Stimulated activated CD8-positive, alpha-beta memory T cell treated with anti-CD3 and anti-CD28 coated beads, Interleukin-12 subunit alpha, Interleukin-12 subunit beta, amount 100 ng/mL, for 4 hours (primary cell): ENCODE measurements at regions not wholly inside any gene's neighbourhood (a gene's known extent, or its start where the extent isn't known, plus 50 kb on each side); places are given as distances from the start of the nearest gene placed in this dataset.

Experiments
- DNase-seq: peaks from one replicate; pipeline ENCODE4 v3.0.0-alpha.2; 2020; ENCODE audit warnings: low read depth

- no peak for DNase-seq
These were observed 79.2 kb upstream of the BTG1 start for GRCh38 chr12:92224685-92225331.

DNA sequence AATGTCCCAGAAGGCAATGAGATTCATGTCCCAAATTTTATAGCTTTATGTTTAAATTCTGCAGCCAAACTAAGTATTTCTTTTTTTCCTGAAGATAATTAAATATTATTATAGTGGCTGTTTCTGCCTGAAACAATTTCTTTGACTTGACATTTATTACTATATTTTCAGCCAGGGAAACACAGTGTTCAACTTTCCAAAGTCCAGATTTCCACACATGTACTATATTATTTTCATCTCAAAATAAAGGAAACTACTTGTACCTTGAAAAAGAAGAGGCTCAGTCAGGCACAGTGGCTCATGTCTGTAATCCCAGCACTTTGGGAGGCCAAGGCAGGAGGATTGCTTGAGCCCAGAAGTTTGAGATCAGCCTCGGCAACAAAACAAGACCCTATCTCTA lies 77.8 kb upstream of the BTG1 start:
- no peak for DNase-seq

DNA sequence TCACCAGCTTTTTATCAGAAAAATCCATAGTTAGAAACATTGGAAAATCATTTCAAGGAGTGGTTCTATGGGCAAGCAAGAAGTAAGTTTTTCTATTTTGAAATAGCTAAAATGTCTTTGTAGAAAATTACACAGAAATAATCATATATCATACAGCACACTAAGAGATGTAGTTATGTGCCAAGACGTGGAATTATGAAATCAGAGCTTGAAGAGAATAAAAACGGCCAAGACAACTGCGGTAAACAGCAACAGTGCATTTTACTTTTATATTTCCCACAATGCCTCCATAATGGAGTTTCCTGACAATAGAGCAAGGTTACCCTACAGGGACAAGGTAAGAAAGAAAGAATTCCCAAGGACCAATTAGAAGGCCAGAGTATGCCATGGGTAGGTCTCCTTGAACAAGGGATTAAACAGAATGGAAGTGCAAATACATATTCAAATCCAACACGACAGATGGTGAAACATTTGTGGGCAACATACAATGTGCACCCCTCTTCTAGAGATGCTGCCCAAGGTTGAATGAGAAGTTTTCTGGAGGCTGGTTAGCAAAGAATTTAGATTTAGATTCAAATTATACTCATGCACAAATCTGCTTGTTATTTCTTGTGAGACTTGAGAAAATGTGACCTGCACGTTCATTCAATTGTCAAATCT lies 76.1 kb upstream of the BTG1 start:
- no peak for DNase-seq

- no peak for DNase-seq
These were observed 72.9 kb upstream of the BTG1 start for GRCh38 chr12:92218394-92219077.

DNA sequence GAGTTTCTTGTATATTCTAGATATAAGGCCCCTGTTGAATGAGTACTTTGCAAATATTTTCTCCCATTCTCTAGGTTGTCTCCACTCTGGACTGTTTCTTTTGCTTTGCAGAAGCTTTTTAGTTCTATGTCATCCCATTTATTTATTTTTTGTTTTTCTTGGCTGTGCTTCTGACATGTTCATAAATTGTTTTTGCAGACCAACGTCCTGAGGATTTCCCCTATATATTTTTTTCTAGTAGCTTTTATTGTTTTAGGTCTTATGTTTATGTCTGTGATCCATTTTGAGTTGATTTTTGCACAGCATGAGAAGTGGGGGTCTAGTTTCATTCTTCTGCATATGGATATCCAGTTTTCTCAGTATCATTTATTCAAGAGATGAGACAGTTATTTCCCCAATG lies 70.4 kb upstream of the BTG1 start:
- no peak for DNase-seq

DNA sequence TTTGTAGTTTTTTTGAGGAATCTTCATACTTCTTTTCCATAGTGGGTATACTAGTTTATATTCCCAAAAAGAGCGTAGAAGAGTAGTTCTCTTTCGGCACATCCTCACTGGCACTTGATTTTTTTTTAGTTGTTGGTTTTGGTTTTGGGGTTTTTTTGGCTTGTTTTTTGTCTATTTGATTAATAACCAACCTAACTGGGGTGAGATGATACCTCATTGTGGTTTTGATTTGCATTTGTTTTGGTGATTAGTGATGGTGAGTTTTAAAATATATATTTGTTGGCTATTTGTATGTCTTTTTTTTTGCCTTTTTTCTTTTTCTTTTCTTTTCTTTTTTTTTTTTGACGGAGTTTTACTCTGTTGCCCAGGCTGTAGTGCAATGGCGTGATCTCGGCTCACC lies 69.7 kb upstream of the BTG1 start:
- no peak for DNase-seq

DNA sequence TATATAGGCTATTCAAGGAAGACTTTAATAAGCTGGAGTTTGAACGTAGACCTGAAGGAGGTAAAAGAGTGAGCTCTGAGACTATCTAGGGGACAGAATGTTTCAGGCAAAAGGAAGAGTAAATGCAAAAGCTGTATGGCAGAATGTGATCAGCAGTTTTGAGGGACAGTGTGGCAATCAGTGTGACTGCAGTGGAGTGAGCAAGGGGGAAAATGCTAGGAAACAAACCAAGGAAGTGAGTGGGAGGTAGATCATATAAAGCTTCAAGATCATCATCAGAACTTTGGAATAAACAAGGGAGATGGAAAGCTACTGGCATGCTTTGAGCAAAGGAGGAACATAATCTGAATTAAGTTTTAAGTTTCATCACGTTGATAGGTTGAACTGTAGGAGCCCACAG lies 67.5 kb upstream of the BTG1 start:
- DNase-seq: no peak

DNA sequence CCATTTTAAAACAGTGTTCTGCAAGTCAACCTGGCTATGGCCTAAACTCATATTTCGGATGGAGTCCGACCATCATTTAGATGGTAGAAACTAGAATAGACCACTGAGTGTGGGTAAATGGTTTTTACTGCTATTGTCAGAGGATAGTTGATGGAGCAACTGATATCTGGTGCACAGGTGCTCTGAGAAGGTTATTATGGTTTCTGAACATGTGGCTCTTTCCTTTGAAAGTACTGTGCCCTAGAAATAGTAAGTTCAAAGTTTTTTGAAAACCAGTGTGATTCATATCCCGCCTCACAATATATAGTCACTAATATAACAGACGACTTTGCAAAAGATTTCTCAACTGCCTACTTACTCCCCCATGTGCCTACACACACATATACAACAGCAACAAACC lies 64.4 kb upstream of the BTG1 start:
- DNase-seq: no peak

- DNase-seq: no peak
These were observed 63.0 kb upstream of the BTG1 start for GRCh38 chr12:92208613-92209121.

DNA sequence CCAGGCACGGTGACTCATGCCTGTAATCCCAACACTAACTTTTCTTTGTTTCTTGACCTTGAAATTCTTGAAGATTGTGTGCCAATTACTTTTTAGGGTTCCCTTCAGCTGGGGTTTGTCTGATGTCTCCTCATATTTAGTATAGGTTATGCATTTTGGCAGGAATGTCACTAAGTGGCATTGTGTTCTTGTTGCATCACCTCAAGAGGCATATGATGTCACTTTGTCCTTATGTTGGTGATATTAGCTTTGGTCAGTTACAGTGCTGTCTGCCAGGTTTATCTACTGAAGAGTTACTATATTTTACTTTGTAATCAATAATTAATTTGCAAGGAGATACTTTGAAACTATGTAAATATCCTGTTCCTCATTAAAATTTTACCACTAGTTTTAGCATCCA lies 61.0 kb upstream of the BTG1 start:
- no peak for DNase-seq

DNA sequence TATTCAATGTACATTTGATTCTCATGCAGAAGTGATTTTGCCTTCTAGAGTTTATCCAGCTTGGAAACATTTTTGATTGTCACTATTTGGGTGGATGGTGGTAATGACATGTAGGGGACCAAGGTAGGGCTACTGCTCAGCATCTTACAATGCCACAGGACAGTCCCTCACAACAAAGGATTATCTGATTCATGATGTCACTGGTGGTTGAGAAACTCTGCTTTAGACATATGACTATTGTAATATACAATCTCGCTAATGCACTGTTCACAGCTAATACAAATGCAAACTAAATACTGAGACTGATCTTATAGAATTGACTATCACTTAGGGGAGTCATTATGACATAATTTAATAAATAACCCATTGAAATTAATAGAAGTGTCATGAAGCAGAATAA lies 60.4 kb upstream of the BTG1 start:
- no peak for DNase-seq

GRCh38 chr12:92199819-92200576 lies 54.4 kb upstream of the BTG1 start:
- no peak for DNase-seq

DNA sequence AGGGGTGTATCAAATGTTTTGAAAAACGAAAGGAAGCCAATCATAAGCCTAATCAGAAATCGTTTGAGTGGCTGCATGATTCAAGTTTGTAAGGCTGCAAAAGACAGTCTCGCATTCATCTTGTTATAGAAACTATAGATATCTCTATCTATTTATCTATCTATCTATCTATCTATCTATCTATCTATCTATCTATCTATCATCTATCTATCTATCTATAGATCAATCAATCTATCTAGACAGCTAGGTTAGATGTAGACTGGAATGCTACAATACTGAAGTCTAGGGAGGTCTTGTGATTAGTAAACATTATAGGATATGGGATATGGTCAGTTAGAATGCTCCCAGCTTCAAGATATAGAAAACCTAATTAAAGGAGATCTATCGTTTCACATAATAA lies 52.2 kb upstream of the BTG1 start:
- DNase-seq: no peak

DNA sequence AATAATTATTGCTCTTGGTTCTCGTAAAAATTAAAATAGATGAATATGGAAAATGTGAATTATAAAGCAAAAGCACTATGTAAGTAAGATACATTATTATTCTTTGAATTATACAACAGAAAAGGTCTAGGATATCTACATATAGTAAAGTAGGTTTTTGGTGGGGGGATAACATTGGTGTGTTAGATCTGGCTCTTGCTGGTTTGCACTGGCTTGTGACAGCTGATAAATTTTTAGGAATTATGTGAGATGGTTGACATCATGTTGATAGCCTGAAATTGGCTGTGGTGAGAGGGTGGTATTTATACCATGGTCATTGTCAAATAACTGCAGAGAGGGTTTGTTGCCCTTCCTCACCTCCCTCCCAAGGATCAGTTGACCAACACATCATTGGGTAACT lies 50.7 kb upstream of the BTG1 start:
- DNase-seq: no peak
